ENCODE measurements at regions not wholly inside any gene's neighbourhood (a gene's known extent, or its start where the extent isn't known, plus 50 kb on each side); places are given as distances from the start of the nearest gene placed in this dataset.

DNA sequence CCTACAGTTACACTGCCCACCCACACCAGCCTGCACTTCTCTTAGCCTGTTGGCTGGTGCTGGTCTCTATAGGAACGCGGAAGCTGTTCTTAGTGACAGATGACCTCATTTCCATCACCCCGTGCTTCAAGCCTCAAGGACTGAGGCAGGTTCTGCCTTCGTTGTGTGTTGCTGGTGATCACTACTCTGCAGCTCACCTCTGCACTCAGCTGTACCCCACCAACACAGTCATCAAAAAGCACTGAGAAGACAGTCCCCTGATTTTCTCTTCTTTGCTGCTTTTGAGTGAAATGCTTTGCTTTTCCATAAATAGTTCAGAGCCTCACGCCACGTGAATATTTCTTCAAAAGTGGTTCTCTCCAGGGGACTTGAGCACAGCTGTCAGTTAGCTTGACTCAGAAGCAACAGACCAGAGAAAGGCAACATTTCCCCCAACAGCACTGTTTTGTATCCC, 225.7 kb upstream of the CCDC150 start:
- TF ChIP-seq POLR2A (IDR thresholded peaks at IDR 0.05): no peak
- TF ChIP-seq, protein P1, sequence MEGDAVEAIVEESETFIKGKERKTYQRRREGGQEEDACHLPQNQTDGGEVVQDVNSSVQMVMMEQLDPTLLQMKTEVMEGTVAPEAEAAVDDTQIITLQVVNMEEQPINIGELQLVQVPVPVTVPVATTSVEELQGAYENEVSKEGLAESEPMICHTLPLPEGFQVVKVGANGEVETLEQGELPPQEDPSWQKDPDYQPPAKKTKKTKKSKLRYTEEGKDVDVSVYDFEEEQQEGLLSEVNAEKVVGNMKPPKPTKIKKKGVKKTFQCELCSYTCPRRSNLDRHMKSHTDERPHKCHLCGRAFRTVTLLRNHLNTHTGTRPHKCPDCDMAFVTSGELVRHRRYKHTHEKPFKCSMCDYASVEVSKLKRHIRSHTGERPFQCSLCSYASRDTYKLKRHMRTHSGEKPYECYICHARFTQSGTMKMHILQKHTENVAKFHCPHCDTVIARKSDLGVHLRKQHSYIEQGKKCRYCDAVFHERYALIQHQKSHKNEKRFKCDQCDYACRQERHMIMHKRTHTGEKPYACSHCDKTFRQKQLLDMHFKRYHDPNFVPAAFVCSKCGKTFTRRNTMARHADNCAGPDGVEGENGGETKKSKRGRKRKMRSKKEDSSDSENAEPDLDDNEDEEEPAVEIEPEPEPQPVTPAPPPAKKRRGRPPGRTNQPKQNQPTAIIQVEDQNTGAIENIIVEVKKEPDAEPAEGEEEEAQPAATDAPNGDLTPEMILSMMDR (IDR thresholded peaks at IDR 0.05): no peak

Data from thyroid gland (tissue), 4 donors.